A549 (cell line): ENCODE measurements at regions not wholly inside any gene's neighbourhood (a gene's known extent, or its start where the extent isn't known, plus 50 kb on each side); places are given as distances from the start of the nearest gene placed in this dataset.

ENCODE experiments used
- ATAC-seq, 2 experiments: fragments of 200-7000 bp in 1 of 2; fragments of >200 bp in 1 of 2; cut with Nextera tagmentation in 1 of 2; cut with Tn5 transposase in 1 of 2; 3 replicates each; pipeline versions ENCODE4 v1.8.0 to v1.9.1; 2018 to 2020; ENCODE audit warnings: mild to moderate bottlenecking in 1 of 2, moderate library complexity in 1 of 2
- CTCF ChIA-PET: fragments of 300-600 bp; sonication (Branson Sonifier 250); formaldehyde crosslinking; extraction: SDS; loops from one replicate; lab custom pipeline; 2021; ENCODE audit warnings: antibody characterized with exemption, inconsistent platforms; lab: Yijun Ruan, JAX
- POLR2A ChIA-PET: fragments of 350-600 bp; formaldehyde crosslinking; extraction: SDS; loops from one replicate; lab custom pipeline; 2021; ENCODE audit warnings: antibody characterized with exemption, inconsistent platforms; lab: Yijun Ruan, JAX
- DNase-seq, 2 experiments: peaks; one replicate each; pipeline versions ENCODE4 v3.0.0 to v3.0.0-alpha.2; 2011 to 2016; ENCODE audit warnings: low read depth in 1 of 2, low spot score in 1 of 2
- FAIRE-seq: peaks from 2 replicates; lab custom pipeline; 2011; peaks lifted over from hg19 to GRCh38; lab: Jason Lieb, UNC
- H3K27ac ChIP-seq, 2 experiments: fragments of >200 bp; sonication (Bioruptor Twin); formaldehyde crosslinking; 3 replicates each; pipeline ENCODE4 v1.5.1; 2016 to 2017
- H3K4me1 ChIP-seq: fragments of >200 bp; sonication (Bioruptor Twin); formaldehyde crosslinking; 3 replicates; pipeline ENCODE4 v1.6.1; 2016
- H3K4me2 ChIP-seq: fragments of >200 bp; sonication (Bioruptor Twin); formaldehyde crosslinking; 3 replicates; pipeline ENCODE4 v1.6.1; 2016
- H3K4me3 ChIP-seq: fragments of >200 bp; sonication (Bioruptor Twin); formaldehyde crosslinking; 3 replicates; pipeline ENCODE4 v1.5.1; 2016
- H3K9me3 ChIP-seq: fragments of >200 bp; sonication (Bioruptor Twin); formaldehyde crosslinking; 3 replicates; pipeline ENCODE4 v1.6.1; 2016
- BCL3 ChIP-seq: fragments of >200 bp; sonication (Bioruptor Twin); formaldehyde crosslinking; IDR thresholded peaks from 3 replicates; pipeline ENCODE4 v1.6.1; 2016
- CBX2 ChIP-seq: fragments of 200-600 bp; sonication (generic); IDR thresholded peaks from 2 replicates; pipeline ENCODE4 v1.6.1; 2016; ENCODE audit warnings: low read depth, mild to moderate bottlenecking, borderline replicate concordance
- EHMT2 ChIP-seq: fragments of 200-600 bp; sonication (generic); IDR thresholded peaks from 2 replicates; pipeline ENCODE4 v1.6.1; 2016; ENCODE audit warnings: antibody characterized with exemption, low read depth, mild to moderate bottlenecking, moderate library complexity
- EP300 ChIP-seq, 2 experiments: fragments of >200 bp; sonication (Bioruptor Twin); formaldehyde crosslinking; IDR thresholded peaks; 2 replicates in 1 of 2; 3 replicates in 1 of 2; pipeline ENCODE4 v1.6.1; 2016 to 2017
- FOSB ChIP-seq: fragments of 250-450 bp; sonication (Bioruptor Pico); IDR thresholded peaks from 2 replicates; pipeline ENCODE4 v1.5.0; 2020; ENCODE audit warnings: mild to moderate bottlenecking, moderate library complexity
- FOSL2 ChIP-seq, 2 experiments: fragments of 450-650 bp in 1 of 2; fragments of >200 bp in 1 of 2; sonication (Bioruptor Twin) in 1 of 2; formaldehyde crosslinking; IDR thresholded peaks; 2 replicates each; pipeline versions ENCODE4 v1.5.0 to v1.6.1; 2016 to 2020; ENCODE audit warnings: mild to moderate bottlenecking in 1 of 2, moderate library complexity in 1 of 2
- FOXS1 ChIP-seq: fragments of 250-450 bp; sonication (Bioruptor Pico); IDR thresholded peaks from 2 replicates; pipeline ENCODE4 v1.5.0; 2020; ENCODE audit warnings: mild to moderate bottlenecking, moderate library complexity
- HES2 ChIP-seq: fragments of >200 bp; sonication (Bioruptor Twin); formaldehyde crosslinking; IDR thresholded peaks from 2 replicates; pipeline ENCODE4 v1.6.1; 2016
- HOXB5 ChIP-seq: fragments of 250-450 bp; sonication (Bioruptor Pico); IDR thresholded peaks from 2 replicates; pipeline ENCODE4 v1.5.0; 2020; ENCODE audit warnings: mild to moderate bottlenecking, moderate library complexity
- KDM5A ChIP-seq: fragments of 200-600 bp; sonication (generic); IDR thresholded peaks from 2 replicates; pipeline ENCODE4 v1.6.1; 2016; ENCODE audit warnings: antibody characterized with exemption, mild to moderate bottlenecking
- MAFK ChIP-seq: fragments of 450-650 bp; IDR thresholded peaks from 2 replicates; pipeline ENCODE4 v1.6.1; 2014; ENCODE audit not compliant: partially characterized antibody
- MAZ ChIP-seq: fragments of 150-350 bp; IDR thresholded peaks from 2 replicates; pipeline ENCODE4 v1.6.1; 2014; ENCODE audit warnings: antibody characterized with exemption, low read depth, low read length, borderline replicate concordance
- NFE2L2 ChIP-seq: fragments of 150-350 bp; conservative IDR thresholded peaks from 2 replicates; pipeline ENCODE4 v1.6.1; 2014; ENCODE audit warnings: low read length
- NPAS2 ChIP-seq: fragments of 250-450 bp; sonication (Bioruptor Pico); IDR thresholded peaks from 2 replicates; pipeline ENCODE4 v1.8.0; 2022; ENCODE audit warnings: mild to moderate bottlenecking, moderate library complexity, borderline replicate concordance
- NR3C1 ChIP-seq: fragments of >200 bp; sonication (Bioruptor Twin); formaldehyde crosslinking; IDR thresholded peaks from 3 replicates; pipeline ENCODE4 v1.6.1; 2017
- POLR2AphosphoS2 ChIP-seq: conservative IDR thresholded peaks from 2 replicates; pipeline ENCODE4 v1.6.1; 2012; ENCODE audit warnings: low read length, improper control_type of control experiment, inconsistent platforms
- RCOR1 ChIP-seq: fragments of 150-350 bp; IDR thresholded peaks from 2 replicates; pipeline ENCODE4 v1.6.1; 2014; ENCODE audit warnings: antibody characterized with exemption, low read length, low read depth
- RFX5 ChIP-seq: fragments of 450-650 bp; IDR thresholded peaks from 2 replicates; pipeline ENCODE4 v1.7.1; 2014; ENCODE audit warnings: antibody characterized with exemption, mild to moderate bottlenecking, moderate library complexity
- SMC3 ChIP-seq: fragments of >200 bp; sonication (Bioruptor Twin); formaldehyde crosslinking; IDR thresholded peaks from 3 replicates; pipeline ENCODE4 v1.6.1; 2018; ENCODE audit warnings: inconsistent platforms
- SREBF2 ChIP-seq: fragments of 450-650 bp; IDR thresholded peaks from 2 replicates; pipeline ENCODE4 v1.6.1; 2014; ENCODE audit warnings: mild to moderate bottlenecking, moderate library complexity
- TP53 ChIP-seq: fragments of 250-450 bp; sonication (Bioruptor Pico); IDR thresholded peaks from 2 replicates; pipeline ENCODE4 v1.5.0; 2021; ENCODE audit warnings: mild to moderate bottlenecking, moderate library complexity
- ZFP36 ChIP-seq: fragments of 450-650 bp; IDR thresholded peaks from 2 replicates; pipeline ENCODE4 v1.6.1; 2014; ENCODE audit warnings: borderline replicate concordance; ENCODE audit not compliant: partially characterized antibody
- WGBS: methylation state at CpG from one replicate; pipeline ENCODE4 v1.1.6; 2017; ENCODE audit errors: missing lambda C conversion rate; 5-methylcytosine and 5-hydroxymethylcytosine counted together
- TF ChIP-seq, protein P1 (sequence below): fragments of 250-450 bp; sonication (Bioruptor Pico); IDR thresholded peaks from 2 replicates; pipeline ENCODE4 v1.5.0; 2021; ENCODE audit warnings: mild to moderate bottlenecking, moderate library complexity, borderline replicate concordance
- TF ChIP-seq, protein P2 (sequence below): fragments of 200-600 bp; sonication (generic); IDR thresholded peaks from 2 replicates; pipeline ENCODE4 v1.6.1; 2016; ENCODE audit warnings: antibody characterized with exemption, mild to moderate bottlenecking, moderate library complexity

DNA sequence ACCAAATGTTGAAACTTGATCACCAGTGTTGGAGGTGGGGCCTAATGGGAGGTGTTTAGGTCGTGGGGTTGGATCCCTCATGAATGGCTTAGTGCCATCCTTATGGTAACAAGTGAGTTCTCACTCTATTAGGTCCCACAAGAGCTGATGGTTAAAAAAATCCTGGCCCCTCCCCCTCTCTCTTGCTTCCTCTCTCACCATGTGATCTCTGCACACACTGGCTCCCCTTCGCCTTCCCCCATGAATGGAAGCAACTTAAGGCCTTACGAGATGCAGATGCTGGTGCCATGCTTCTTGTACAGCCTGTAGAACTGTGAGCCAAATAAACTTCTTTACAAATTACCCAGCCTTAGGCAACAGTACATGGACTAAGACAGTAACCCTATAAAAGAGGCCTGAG, 62.7 kb downstream of the PPP1R3C start:
- no peak for FAIRE-seq
- 73% methylated on average over 3 of the region's 3 CpGs for WGBS

GRCh38 chr10:91569522-91569921, 63.3 kb downstream of the PPP1R3C start:
- CTCF ChIA-PET = interaction anchor here (1.5 kb wide), 1 partner anchor 18 kb away, joined by 9 read pairs; no protein-coding TSS in a partner anchor
- H3K4me2 ChIP-seq = no peak overlapping the region

More for the DNA sequence above, 62.7 kb downstream of the PPP1R3C start:
- TF ChIP-seq MAFK (no peak), KDM5A (no peak), MAZ (no peak), NR3C1 (no peak), EHMT2 (no peak), ZFP36 (no peak), FOXS1 (CRISPR knock-in tag) (no peak), CBX2 (no peak), HOXB5 (CRISPR knock-in tag) (no peak), NFE2L2 (no peak), BCL3 (no peak), SREBF2 (no peak), POLR2AphosphoS2 (no peak)
- TF ChIP-seq, protein P1, sequence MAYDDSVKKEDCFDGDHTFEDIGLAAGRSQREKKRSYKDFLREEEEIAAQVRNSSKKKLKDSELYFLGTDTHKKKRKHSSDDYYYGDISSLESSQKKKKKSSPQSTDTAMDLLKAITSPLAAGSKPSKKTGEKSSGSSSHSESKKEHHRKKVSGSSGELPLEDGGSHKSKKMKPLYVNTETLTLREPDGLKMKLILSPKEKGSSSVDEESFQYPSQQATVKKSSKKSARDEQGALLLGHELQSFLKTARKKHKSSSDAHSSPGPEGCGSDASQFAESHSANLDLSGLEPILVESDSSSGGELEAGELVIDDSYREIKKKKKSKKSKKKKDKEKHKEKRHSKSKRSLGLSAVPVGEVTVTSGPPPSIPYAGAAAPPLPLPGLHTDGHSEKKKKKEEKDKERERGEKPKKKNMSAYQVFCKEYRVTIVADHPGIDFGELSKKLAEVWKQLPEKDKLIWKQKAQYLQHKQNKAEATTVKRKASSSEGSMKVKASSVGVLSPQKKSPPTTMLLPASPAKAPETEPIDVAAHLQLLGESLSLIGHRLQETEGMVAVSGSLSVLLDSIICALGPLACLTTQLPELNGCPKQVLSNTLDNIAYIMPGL (CRISPR knock-in tag) = no peak
- Histone ChIP-seq H3K9me3 (no peaks in the 10 kb centered on the region), H3K4me1 (0 out of 3 replicates have a peak, but pooled peaks cover 3% of the 10 kb centered on the region), H3K4me3 (no peak overlapping the region), H3K4me2 (no peak overlapping the region), H3K27ac (no peak overlapping the region)
- CTCF ChIA-PET = no interaction called here
- POLR2A ChIA-PET = no interaction called here
- no peak for DNase-seq
- no peak for ATAC-seq

DNA sequence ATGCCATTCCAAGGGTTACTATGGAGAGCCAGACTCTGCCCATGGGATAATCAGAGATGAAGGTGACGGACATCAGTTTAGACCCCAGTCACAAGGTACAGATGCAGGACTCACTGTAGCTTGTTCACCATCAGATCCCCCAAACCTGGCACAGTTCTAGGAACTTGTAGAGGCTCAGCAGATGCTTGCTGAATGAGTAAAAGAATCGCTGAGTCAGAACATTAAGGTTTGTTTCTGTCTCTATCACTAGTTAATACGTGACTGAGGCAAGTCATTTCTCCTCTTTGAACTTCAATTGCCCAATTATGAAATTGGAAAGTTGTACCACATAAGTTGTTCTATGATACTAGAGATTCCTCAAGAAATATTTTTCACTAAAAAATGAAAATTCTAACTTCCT, 65.1 kb downstream of the PPP1R3C start:
- no peaks in the 10 kb centered on the region for H3K9me3 ChIP-seq
- peak overlapping the region in 1 of 2 experiments; percentile 50; a peak in 2 of 6 replicates for H3K27ac ChIP-seq
- FAIRE-seq (no peak), ATAC-seq (no peak), DNase-seq (no peak)
- CTCF ChIA-PET = interaction anchor here (0.5 to 1.9 kb wide), 6 partner anchors 9 to 177 kb away, joined by 3 to 9 read pairs (median 4); no protein-coding TSS in a partner anchor
- H3K4me2 ChIP-seq = no peak overlapping the region; the same call in 2 of the 3 replicates
- H3K4me1 ChIP-seq = 0 out of 3 replicates have a peak, but pooled peaks cover 3% of the 10 kb centered on the region
- TF ChIP-seq FOSL2 (IDR thresholded peaks at IDR 0.05) = no peak
- TF ChIP-seq FOSL2 (CRISPR knock-in tag; IDR thresholded peaks at IDR 0.05) = no peak
- TF ChIP-seq FOSB = no peak
- TF ChIP-seq MAFK = peak; percentile 90
- no peak overlapping the region for H3K4me3 ChIP-seq
- 54% methylated on average over 3 of the region's 3 CpGs for WGBS
- POLR2A ChIA-PET = no interaction called here

More at GRCh38 chr10:91569522-91569921, 63.3 kb downstream of the PPP1R3C start:
- POLR2A ChIA-PET = no interaction called here
- no peak for TF ChIP-seq TP53 (CRISPR knock-in tag)
- TF ChIP-seq, all 56 proteins: peak for 0
- Histone ChIP-seq H3K4me1 (0 out of 3 replicates have a peak, but pooled peaks cover 3% of the 10 kb centered on the region), H3K4me3 (no peak overlapping the region), H3K27ac (no peak overlapping the region), H3K9me3 (no peaks in the 10 kb centered on the region)
- FAIRE-seq (no peak), DNase-seq (no peak), ATAC-seq (no peak)

- H3K4me1 ChIP-seq = 0 out of 3 replicates have a peak, but pooled peaks cover 3% of the 10 kb centered on the region
- no peak overlapping the region for H3K4me2 ChIP-seq
- WGBS = 94% methylated on average over 3 of the region's 3 CpGs
- DNase-seq (no peak), ATAC-seq (no peak), FAIRE-seq (no peak)
- H3K9me3 ChIP-seq = peaks cover 8% of the 10 kb centered on the region
- no peak overlapping the region for H3K4me3 ChIP-seq
- H3K27ac ChIP-seq = no peak overlapping the region
- ChIA-PET CTCF (interaction anchor here (0.5 to 4.3 kb wide), 6 partner anchors 8 to 75 kb away, joined by 3 to 22 read pairs (median 4); no protein-coding TSS in a partner anchor), POLR2A (interaction anchor here (1.1 kb wide), 1 partner anchor 25 kb away, joined by 3 read pairs; no protein-coding TSS in a partner anchor)
- TF ChIP-seq NPAS2 (CRISPR knock-in tag) = no peak
- no peak for TF ChIP-seq HES2
- no peak for TF ChIP-seq RFX5
- TF ChIP-seq, protein P2, sequence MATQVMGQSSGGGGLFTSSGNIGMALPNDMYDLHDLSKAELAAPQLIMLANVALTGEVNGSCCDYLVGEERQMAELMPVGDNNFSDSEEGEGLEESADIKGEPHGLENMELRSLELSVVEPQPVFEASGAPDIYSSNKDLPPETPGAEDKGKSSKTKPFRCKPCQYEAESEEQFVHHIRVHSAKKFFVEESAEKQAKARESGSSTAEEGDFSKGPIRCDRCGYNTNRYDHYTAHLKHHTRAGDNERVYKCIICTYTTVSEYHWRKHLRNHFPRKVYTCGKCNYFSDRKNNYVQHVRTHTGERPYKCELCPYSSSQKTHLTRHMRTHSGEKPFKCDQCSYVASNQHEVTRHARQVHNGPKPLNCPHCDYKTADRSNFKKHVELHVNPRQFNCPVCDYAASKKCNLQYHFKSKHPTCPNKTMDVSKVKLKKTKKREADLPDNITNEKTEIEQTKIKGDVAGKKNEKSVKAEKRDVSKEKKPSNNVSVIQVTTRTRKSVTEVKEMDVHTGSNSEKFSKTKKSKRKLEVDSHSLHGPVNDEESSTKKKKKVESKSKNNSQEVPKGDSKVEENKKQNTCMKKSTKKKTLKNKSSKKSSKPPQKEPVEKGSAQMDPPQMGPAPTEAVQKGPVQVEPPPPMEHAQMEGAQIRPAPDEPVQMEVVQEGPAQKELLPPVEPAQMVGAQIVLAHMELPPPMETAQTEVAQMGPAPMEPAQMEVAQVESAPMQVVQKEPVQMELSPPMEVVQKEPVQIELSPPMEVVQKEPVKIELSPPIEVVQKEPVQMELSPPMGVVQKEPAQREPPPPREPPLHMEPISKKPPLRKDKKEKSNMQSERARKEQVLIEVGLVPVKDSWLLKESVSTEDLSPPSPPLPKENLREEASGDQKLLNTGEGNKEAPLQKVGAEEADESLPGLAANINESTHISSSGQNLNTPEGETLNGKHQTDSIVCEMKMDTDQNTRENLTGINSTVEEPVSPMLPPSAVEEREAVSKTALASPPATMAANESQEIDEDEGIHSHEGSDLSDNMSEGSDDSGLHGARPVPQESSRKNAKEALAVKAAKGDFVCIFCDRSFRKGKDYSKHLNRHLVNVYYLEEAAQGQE = no peak
- no peak for TF ChIP-seq SMC3
- TF ChIP-seq NR3C1 = no peak
- TF ChIP-seq EP300 (IDR thresholded peaks at IDR 0.05) = no peak
- TF ChIP-seq RCOR1 = no peak
- no peak for TF ChIP-seq KDM5A
These were observed 66.8 kb downstream of the PPP1R3C start for GRCh38 chr10:91566115-91566514.
